ENCODE measurements at regions not wholly inside any gene's neighbourhood (a gene's known extent, or its start where the extent isn't known, plus 50 kb on each side); places are given as distances from the start of the nearest gene placed in this dataset.

DNA sequence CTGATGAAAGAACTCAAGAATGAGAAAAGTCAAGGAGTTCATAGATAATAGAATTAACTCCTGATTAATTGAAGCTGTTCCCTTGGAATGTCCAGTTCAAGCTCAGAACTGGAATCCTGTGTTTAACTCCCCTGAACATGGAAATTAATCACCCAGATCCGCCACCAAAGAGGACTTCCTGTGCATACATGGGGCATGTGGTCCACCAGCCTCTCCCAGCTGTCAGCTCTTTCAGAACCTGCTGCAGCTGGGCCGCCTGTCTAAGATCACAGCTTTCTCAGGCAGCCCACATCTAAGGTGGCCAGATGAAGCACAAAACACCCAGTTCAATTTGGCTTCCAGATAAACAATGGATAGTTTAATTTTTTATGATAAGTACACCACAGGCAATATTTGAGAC, 203.7 kb upstream of the COX10 start (continued):
- TF ChIP-seq ETV6 (CRISPR knock-in tag; IDR thresholded peaks at IDR 0.05) (no peak), RELA (CRISPR knock-in tag; IDR thresholded peaks at IDR 0.05; ENCODE audit: borderline replicate concordance) (no peak), FOXK1 (CRISPR knock-in tag; IDR thresholded peaks at IDR 0.05) (no peak)
- TF ChIP-seq, protein P1, sequence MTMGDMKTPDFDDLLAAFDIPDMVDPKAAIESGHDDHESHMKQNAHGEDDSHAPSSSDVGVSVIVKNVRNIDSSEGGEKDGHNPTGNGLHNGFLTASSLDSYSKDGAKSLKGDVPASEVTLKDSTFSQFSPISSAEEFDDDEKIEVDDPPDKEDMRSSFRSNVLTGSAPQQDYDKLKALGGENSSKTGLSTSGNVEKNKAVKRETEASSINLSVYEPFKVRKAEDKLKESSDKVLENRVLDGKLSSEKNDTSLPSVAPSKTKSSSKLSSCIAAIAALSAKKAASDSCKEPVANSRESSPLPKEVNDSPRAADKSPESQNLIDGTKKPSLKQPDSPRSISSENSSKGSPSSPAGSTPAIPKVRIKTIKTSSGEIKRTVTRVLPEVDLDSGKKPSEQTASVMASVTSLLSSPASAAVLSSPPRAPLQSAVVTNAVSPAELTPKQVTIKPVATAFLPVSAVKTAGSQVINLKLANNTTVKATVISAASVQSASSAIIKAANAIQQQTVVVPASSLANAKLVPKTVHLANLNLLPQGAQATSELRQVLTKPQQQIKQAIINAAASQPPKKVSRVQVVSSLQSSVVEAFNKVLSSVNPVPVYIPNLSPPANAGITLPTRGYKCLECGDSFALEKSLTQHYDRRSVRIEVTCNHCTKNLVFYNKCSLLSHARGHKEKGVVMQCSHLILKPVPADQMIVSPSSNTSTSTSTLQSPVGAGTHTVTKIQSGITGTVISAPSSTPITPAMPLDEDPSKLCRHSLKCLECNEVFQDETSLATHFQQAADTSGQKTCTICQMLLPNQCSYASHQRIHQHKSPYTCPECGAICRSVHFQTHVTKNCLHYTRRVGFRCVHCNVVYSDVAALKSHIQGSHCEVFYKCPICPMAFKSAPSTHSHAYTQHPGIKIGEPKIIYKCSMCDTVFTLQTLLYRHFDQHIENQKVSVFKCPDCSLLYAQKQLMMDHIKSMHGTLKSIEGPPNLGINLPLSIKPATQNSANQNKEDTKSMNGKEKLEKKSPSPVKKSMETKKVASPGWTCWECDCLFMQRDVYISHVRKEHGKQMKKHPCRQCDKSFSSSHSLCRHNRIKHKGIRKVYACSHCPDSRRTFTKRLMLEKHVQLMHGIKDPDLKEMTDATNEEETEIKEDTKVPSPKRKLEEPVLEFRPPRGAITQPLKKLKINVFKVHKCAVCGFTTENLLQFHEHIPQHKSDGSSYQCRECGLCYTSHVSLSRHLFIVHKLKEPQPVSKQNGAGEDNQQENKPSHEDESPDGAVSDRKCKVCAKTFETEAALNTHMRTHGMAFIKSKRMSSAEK (CRISPR knock-in tag; IDR thresholded peaks at IDR 0.05; ENCODE audit: borderline replicate concordance) = no peak
- TF ChIP-seq, protein P2, sequence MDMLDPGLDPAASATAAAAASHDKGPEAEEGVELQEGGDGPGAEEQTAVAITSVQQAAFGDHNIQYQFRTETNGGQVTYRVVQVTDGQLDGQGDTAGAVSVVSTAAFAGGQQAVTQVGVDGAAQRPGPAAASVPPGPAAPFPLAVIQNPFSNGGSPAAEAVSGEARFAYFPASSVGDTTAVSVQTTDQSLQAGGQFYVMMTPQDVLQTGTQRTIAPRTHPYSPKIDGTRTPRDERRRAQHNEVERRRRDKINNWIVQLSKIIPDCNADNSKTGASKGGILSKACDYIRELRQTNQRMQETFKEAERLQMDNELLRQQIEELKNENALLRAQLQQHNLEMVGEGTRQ (CRISPR knock-in tag; IDR thresholded peaks at IDR 0.05) = no peak

DNA sequence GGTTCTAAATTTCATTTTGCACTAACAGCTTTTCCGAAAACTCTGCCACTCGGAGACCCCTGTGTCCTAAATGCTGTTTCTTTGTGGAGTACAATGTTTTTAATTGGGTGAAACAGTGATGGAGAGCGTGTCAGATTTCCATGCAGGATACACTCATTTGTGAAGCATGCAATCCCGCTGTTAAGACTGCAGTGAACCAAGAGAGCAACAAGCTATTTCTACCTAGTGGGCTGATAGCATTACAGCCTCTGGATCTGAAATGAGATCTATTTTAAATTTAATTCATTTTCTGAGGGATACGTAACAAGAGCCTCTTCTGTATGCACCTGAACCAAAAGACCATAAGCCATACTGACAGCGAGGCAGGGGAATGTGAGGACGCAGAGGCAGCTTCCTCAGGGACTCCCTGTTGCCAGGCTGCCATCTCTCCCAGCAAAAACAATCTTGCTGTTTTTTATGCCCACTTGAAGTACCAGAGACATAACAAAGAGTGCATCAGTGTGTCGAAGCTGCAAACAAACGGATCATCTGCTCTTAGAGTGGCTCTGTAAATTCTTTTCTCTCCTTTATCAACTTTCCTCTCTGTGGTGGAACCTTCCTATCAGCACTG, 199.9 kb upstream of the COX10 start:
- peaks cover 14% of the 10 kb centered on the region for H3K9me3 Mint-ChIP-seq
- ATAC-seq (no peak), DNase-seq (ENCODE audit: low spot score) (no peak)
- peaks cover 3% of the 10 kb centered on the region; the same call in 1 of the 2 replicates for H3K36me3 Mint-ChIP-seq
- POLR2A ChIA-PET = no interaction called here
- H3K4me1 Mint-ChIP-seq = peaks cover 3% of the 10 kb centered on the region
- CTCF ChIA-PET = no interaction called here
- H3K27ac Mint-ChIP-seq = no peak overlapping the region
- no peak overlapping the region for H3K4me3 Mint-ChIP-seq
- H3K27me3 Mint-ChIP-seq (ENCODE audit: low read depth) = no peaks in the 10 kb centered on the region; the same call in 1 of the 2 replicates
- no peak for TF ChIP-seq SOX15 (CRISPR knock-in tag; IDR thresholded peaks at IDR 0.05)
- TF ChIP-seq, protein P3, sequence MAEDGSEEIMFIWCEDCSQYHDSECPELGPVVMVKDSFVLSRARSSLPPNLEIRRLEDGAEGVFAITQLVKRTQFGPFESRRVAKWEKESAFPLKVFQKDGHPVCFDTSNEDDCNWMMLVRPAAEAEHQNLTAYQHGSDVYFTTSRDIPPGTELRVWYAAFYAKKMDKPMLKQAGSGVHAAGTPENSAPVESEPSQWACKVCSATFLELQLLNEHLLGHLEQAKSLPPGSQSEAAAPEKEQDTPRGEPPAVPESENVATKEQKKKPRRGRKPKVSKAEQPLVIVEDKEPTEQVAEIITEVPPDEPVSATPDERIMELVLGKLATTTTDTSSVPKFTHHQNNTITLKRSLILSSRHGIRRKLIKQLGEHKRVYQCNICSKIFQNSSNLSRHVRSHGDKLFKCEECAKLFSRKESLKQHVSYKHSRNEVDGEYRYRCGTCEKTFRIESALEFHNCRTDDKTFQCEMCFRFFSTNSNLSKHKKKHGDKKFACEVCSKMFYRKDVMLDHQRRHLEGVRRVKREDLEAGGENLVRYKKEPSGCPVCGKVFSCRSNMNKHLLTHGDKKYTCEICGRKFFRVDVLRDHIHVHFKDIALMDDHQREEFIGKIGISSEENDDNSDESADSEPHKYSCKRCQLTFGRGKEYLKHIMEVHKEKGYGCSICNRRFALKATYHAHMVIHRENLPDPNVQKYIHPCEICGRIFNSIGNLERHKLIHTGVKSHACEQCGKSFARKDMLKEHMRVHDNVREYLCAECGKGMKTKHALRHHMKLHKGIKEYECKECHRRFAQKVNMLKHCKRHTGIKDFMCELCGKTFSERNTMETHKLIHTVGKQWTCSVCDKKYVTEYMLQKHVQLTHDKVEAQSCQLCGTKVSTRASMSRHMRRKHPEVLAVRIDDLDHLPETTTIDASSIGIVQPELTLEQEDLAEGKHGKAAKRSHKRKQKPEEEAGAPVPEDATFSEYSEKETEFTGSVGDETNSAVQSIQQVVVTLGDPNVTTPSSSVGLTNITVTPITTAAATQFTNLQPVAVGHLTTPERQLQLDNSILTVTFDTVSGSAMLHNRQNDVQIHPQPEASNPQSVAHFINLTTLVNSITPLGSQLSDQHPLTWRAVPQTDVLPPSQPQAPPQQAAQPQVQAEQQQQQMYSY (CRISPR knock-in tag; IDR thresholded peaks at IDR 0.05) = no peak
- no peak for TF ChIP-seq NR3C1 (CRISPR knock-in tag; conservative IDR thresholded peaks at IDR 0.05; ENCODE audit: low read depth)
- no peak for TF ChIP-seq MXD4 (CRISPR knock-in tag; IDR thresholded peaks at IDR 0.05; ENCODE audit: borderline replicate concordance)
- no peak for TF ChIP-seq MYBL2 (CRISPR knock-in tag; IDR thresholded peaks at IDR 0.05)
- TF ChIP-seq, protein P4, sequence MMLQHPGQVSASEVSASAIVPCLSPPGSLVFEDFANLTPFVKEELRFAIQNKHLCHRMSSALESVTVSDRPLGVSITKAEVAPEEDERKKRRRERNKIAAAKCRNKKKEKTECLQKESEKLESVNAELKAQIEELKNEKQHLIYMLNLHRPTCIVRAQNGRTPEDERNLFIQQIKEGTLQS (CRISPR knock-in tag; conservative IDR thresholded peaks at IDR 0.05) = no peak
- no peak for TF ChIP-seq CREB1 (CRISPR knock-in tag; IDR thresholded peaks at IDR 0.05)
- TF ChIP-seq, protein P5, sequence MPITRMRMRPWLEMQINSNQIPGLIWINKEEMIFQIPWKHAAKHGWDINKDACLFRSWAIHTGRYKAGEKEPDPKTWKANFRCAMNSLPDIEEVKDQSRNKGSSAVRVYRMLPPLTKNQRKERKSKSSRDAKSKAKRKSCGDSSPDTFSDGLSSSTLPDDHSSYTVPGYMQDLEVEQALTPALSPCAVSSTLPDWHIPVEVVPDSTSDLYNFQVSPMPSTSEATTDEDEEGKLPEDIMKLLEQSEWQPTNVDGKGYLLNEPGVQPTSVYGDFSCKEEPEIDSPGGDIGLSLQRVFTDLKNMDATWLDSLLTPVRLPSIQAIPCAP (CRISPR knock-in tag; IDR thresholded peaks at IDR 0.05) = no peak
- TF ChIP-seq ATF1 (CRISPR knock-in tag; IDR thresholded peaks at IDR 0.05) = no peak
- TF ChIP-seq ZNF317 (CRISPR knock-in tag; IDR thresholded peaks at IDR 0.05; ENCODE audit: borderline replicate concordance, low read depth) = no peak
- TF ChIP-seq, protein P6, sequence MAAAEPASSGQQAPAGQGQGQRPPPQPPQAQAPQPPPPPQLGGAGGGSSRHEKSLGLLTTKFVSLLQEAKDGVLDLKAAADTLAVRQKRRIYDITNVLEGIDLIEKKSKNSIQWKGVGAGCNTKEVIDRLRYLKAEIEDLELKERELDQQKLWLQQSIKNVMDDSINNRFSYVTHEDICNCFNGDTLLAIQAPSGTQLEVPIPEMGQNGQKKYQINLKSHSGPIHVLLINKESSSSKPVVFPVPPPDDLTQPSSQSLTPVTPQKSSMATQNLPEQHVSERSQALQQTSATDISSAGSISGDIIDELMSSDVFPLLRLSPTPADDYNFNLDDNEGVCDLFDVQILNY (CRISPR knock-in tag; IDR thresholded peaks at IDR 0.05) = no peak
- TF ChIP-seq, protein P1 (CRISPR knock-in tag; IDR thresholded peaks at IDR 0.05; ENCODE audit: borderline replicate concordance) = no peak
- TF ChIP-seq ZNF416 (CRISPR knock-in tag; IDR thresholded peaks at IDR 0.05) = no peak
- TF ChIP-seq ZNF219 (CRISPR knock-in tag; IDR thresholded peaks at IDR 0.05; ENCODE audit: borderline replicate concordance) = no peak
- no peak for TF ChIP-seq NFYB (CRISPR knock-in tag; conservative IDR thresholded peaks at IDR 0.05; ENCODE audit: low read depth)

Measured in WTC11 (cell line).